ENCODE measurements at regions not wholly inside any gene's neighbourhood (a gene's known extent, or its start where the extent isn't known, plus 50 kb on each side); places are given as distances from the start of the nearest gene placed in this dataset.

- no peak for DNase-seq
Observed at GRCh38 chr10:118107040-118107439, 60.3 kb upstream of the RAB11FIP2 start.

- DNase-seq = no peak
Observed at GRCh38 chr10:118106426-118106825, 59.7 kb upstream of the RAB11FIP2 start.

GRCh38 chr10:118102121-118102520, 55.4 kb upstream of the RAB11FIP2 start:
- no peak for DNase-seq

GRCh38 chr10:118101501-118101900, 54.8 kb upstream of the RAB11FIP2 start:
- DNase-seq = no peak
